ENCODE measurements at regions not wholly inside any gene's neighbourhood (a gene's known extent, or its start where the extent isn't known, plus 50 kb on each side); places are given as distances from the start of the nearest gene placed in this dataset.

GRCh38 chr5:117588611-117589010 lies 1014.0 kb upstream of the SEMA6A start:
- DNase-seq = no peak
- Mint-ChIP-seq H3K4me1 (ENCODE audit: low read depth) (peaks cover 22% of the 10 kb centered on the region), H3K36me3 (ENCODE audit: low read depth) (no peaks in the 10 kb centered on the region), H3K27ac (no peak overlapping the region), H3K4me3 (no peak overlapping the region), H3K27me3 (ENCODE audit: insufficient read depth) (no peaks in the 10 kb centered on the region), H3K9me3 (no peaks in the 10 kb centered on the region)
- TF ChIP-seq CTCF (IDR thresholded peaks at IDR 0.05) = no peak

DNA sequence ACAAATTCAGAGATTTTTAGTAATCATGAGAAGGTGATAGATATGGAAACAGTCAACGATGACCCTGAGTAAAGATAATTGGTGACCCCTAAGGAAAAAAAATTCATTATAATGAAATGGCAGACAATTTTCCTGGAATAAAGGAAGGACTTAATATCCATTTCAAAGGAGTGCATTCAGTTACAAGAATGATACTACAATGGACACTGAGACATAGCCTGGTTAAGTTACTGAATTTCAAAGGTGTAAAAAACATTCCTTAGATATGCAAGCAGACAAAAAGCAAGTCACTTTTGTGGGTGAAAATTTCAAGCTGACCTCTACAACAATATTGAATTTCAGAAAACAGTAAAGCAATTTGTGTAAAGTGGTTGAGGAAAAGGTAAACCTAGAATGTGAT lies 1012.5 kb upstream of the SEMA6A start:
- TF ChIP-seq CTCF (IDR thresholded peaks at IDR 0.05) = no peak
- Mint-ChIP-seq H3K36me3 (ENCODE audit: low read depth) (no peaks in the 10 kb centered on the region), H3K27me3 (ENCODE audit: insufficient read depth) (no peaks in the 10 kb centered on the region), H3K27ac (no peak overlapping the region), H3K4me1 (ENCODE audit: low read depth) (peaks cover 16% of the 10 kb centered on the region; the same call in 1 of the 2 replicates), H3K4me3 (no peak overlapping the region), H3K9me3 (no peaks in the 10 kb centered on the region)
- DNase-seq = no peak

GRCh38 chr5:117568622-117569021 lies 994.0 kb upstream of the SEMA6A start:
- H3K4me1 Mint-ChIP-seq (ENCODE audit: low read depth) = peaks cover 11% of the 10 kb centered on the region; the same call in 1 of the 2 replicates
- no peak overlapping the region for H3K27ac Mint-ChIP-seq
- TF ChIP-seq CTCF (IDR thresholded peaks at IDR 0.05) = no peak
- H3K36me3 Mint-ChIP-seq (ENCODE audit: low read depth) = no peaks in the 10 kb centered on the region
- H3K27me3 Mint-ChIP-seq (ENCODE audit: insufficient read depth) = no peaks in the 10 kb centered on the region
- DNase-seq = no peak
- H3K9me3 Mint-ChIP-seq = no peaks in the 10 kb centered on the region
- H3K4me3 Mint-ChIP-seq = no peak overlapping the region

GRCh38 chr5:117568126-117568525 lies 993.5 kb upstream of the SEMA6A start:
- DNase-seq = no peak
- Mint-ChIP-seq H3K27ac (no peak overlapping the region), H3K4me1 (ENCODE audit: low read depth) (peaks cover 11% of the 10 kb centered on the region; the same call in 1 of the 2 replicates), H3K4me3 (no peak overlapping the region), H3K36me3 (ENCODE audit: low read depth) (no peaks in the 10 kb centered on the region), H3K9me3 (no peaks in the 10 kb centered on the region), H3K27me3 (ENCODE audit: insufficient read depth) (no peaks in the 10 kb centered on the region)
- TF ChIP-seq CTCF (IDR thresholded peaks at IDR 0.05) = no peak

GRCh38 chr5:117562647-117563046 lies 988.0 kb upstream of the SEMA6A start:
- Mint-ChIP-seq H3K36me3 (ENCODE audit: low read depth) (no peaks in the 10 kb centered on the region), H3K4me3 (no peak overlapping the region), H3K27ac (no peak overlapping the region), H3K4me1 (ENCODE audit: low read depth) (no peaks in the 10 kb centered on the region; the same call in 1 of the 2 replicates), H3K9me3 (no peaks in the 10 kb centered on the region; the same call in 1 of the 2 replicates), H3K27me3 (ENCODE audit: insufficient read depth) (no peaks in the 10 kb centered on the region)
- TF ChIP-seq CTCF (IDR thresholded peaks at IDR 0.05) = no peak
- no peak for DNase-seq

DNA sequence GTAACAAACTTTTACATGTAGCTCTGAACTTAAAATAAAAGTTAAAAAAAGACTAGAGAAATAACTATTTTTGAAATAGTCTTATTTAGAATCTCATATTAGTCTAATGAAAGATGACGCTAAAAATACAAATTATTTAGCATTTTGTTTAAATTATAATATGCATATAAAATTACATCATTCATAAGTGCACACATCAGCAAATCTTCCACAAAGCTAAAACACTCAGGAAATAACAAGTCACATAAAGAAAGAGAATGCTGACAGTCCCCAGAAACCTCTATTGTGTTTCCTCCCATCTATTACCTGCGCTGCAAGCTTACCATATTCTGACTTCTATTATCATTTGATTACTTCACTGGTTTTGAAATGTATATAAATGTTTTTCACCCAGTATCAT lies 986.9 kb upstream of the SEMA6A start:
- H3K4me3 Mint-ChIP-seq = no peak overlapping the region
- H3K27me3 Mint-ChIP-seq (ENCODE audit: insufficient read depth) = no peaks in the 10 kb centered on the region
- no peaks in the 10 kb centered on the region for H3K36me3 Mint-ChIP-seq (ENCODE audit: low read depth)
- TF ChIP-seq CTCF (IDR thresholded peaks at IDR 0.05) = no peak
- no peaks in the 10 kb centered on the region; the same call in 1 of the 2 replicates for H3K9me3 Mint-ChIP-seq
- no peak overlapping the region for H3K27ac Mint-ChIP-seq
- DNase-seq = no peak
- H3K4me1 Mint-ChIP-seq (ENCODE audit: low read depth) = no peaks in the 10 kb centered on the region; the same call in 1 of the 2 replicates

Measured in HFFc6 (cell line).